Fibroblast of lung (primary cell): ENCODE measurements at regions not wholly inside any gene's neighbourhood (a gene's known extent, or its start where the extent isn't known, plus 50 kb on each side); places are given as distances from the start of the nearest gene placed in this dataset.

Experiments
- DNase-seq, 2 donors: peaks; one replicate each; pipeline versions ENCODE4 v3.0.0 to v3.0.0-alpha.2; 2010; ENCODE audit warnings: low read depth in 2 of 2
- H2AFZ ChIP-seq: 2 replicates; pipeline ENCODE4 v1.5.1; 2012; ENCODE audit warnings: low read length, control low read depth, inconsistent platforms
- H3K27ac ChIP-seq: 2 replicates; pipeline ENCODE4 v1.5.1; 2011; ENCODE audit warnings: low read length, control low read depth; ENCODE audit not compliant: insufficient read depth
- H3K27me3 ChIP-seq: 2 replicates; pipeline ENCODE4 v1.5.1; 2011; ENCODE audit warnings: mild to moderate bottlenecking, low read length; ENCODE audit not compliant: control insufficient read depth, insufficient read depth
- H3K36me3 ChIP-seq: 2 replicates; pipeline ENCODE4 v1.5.1; 2011; ENCODE audit warnings: low read length; ENCODE audit not compliant: control insufficient read depth, insufficient read depth
- H3K4me1 ChIP-seq: 2 replicates; pipeline ENCODE4 v1.5.1; 2011; ENCODE audit warnings: low read length; ENCODE audit not compliant: control insufficient read depth, insufficient read depth; ENCODE audit errors: extremely low read depth
- H3K4me2 ChIP-seq: 2 replicates; pipeline ENCODE4 v1.5.1; 2011; ENCODE audit warnings: low read length, control low read depth; ENCODE audit not compliant: insufficient read depth; ENCODE audit errors: extremely low read depth
- H3K4me3 ChIP-seq, 4 experiments: fragments of 200-600 bp in 1 of 4; sonication (generic) in 1 of 4; replicated peaks in 1 of 4; 2 replicates each; pipeline ENCODE4 v1.5.1; 2011 to 2016; ENCODE audit warnings: low read length in 4 of 4, low read depth in 3 of 4, mild to moderate bottlenecking in 3 of 4, control low read depth in 2 of 4, inconsistent platforms in 1 of 4, mixed read lengths in 1 of 4; ENCODE audit not compliant: insufficient read depth in 1 of 4; ENCODE audit errors: control extremely low read depth in 1 of 4
- H3K79me2 ChIP-seq: 2 replicates; pipeline ENCODE4 v1.5.1; 2012; ENCODE audit warnings: mild to moderate bottlenecking, low read length, inconsistent platforms; ENCODE audit not compliant: control insufficient read depth, insufficient read depth
- H3K9ac ChIP-seq: 2 replicates; pipeline ENCODE4 v1.5.1; 2011; ENCODE audit warnings: mild to moderate bottlenecking, low read length, control low read depth; ENCODE audit not compliant: insufficient read depth
- H3K9me3 ChIP-seq: 2 replicates; pipeline ENCODE4 v1.5.1; 2012; ENCODE audit warnings: low read depth, low read length; ENCODE audit not compliant: control insufficient read depth, insufficient read depth
- H4K20me1 ChIP-seq: 2 replicates; pipeline ENCODE4 v1.5.1; 2011; ENCODE audit warnings: low read length; ENCODE audit not compliant: control insufficient read depth, insufficient read depth; ENCODE audit errors: extremely low read depth
- CTCF ChIP-seq, 2 donors: IDR thresholded peaks in 1 of 2; conservative IDR thresholded peaks in 1 of 2; 1 replicate in 1 of 2; 2 replicates in 1 of 2; pipeline ENCODE4 v1.5.1; 2011 to 2012; ENCODE audit warnings: low read length in 2 of 2, control low read depth in 1 of 2, inconsistent platforms in 1 of 2, low read depth in 1 of 2, mild to moderate bottlenecking in 1 of 2
- EZH2 ChIP-seq: IDR thresholded peaks from 2 replicates; pipeline ENCODE4 v1.5.1; 2012; ENCODE audit warnings: low read length, control low read depth, mild to moderate bottlenecking; ENCODE audit errors: missing control alignments

- Histone ChIP-seq H2AFZ (no peak overlapping the region), H3K4me3 (no peak overlapping the region), H3K9me3 (no peaks in the 10 kb centered on the region), H3K4me2 (no peak overlapping the region), H3K36me3 (no peaks in the 10 kb centered on the region), H3K27me3 (no peaks in the 10 kb centered on the region), H4K20me1 (no peaks in the 10 kb centered on the region), H3K27ac (no peak overlapping the region), H3K79me2 (no peaks in the 10 kb centered on the region), H3K4me1 (no peaks in the 10 kb centered on the region), H3K9ac (no peak overlapping the region)
- TF ChIP-seq CTCF (conservative IDR thresholded peaks at IDR 0.05 in 1 of 2, IDR thresholded peaks at IDR 0.05 in 1 of 2; ENCODE audit: low read depth in 1 of 2, low read length in 2 of 2), result no peak
- TF ChIP-seq EZH2, result no peak
- no peak for DNase-seq
These were observed 261.3 kb downstream of the SOX11 start for GRCh38 chr2:5953525-5953924.

- DNase-seq, result no peak
These were observed 262.3 kb downstream of the SOX11 start for GRCh38 chr2:5954509-5954908.

DNA sequence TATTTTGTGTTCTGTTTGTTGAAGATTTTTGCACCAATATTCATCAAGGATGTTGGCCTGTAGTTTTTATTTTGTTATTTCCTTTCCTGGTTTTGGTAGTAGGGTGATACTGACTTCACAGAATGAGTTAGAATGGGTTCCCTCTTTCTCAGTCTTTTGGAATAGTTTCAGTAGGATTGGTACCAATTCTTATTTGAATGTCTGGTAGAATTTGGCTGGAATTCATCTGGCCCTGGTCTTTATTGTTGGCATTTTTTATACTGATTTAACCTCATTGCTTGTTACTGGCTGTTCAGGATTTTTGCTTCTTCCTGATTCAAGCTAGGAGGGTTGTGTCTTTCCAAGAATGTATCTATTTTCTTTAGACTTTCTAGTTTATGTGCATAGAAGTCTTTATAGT is 263.7 kb downstream of the SOX11 start:
- no peak for DNase-seq
- Histone ChIP-seq H4K20me1 (no peaks in the 10 kb centered on the region), H3K27ac (no peak overlapping the region), H3K79me2 (no peaks in the 10 kb centered on the region), H3K4me3 (no peak overlapping the region), H3K36me3 (no peaks in the 10 kb centered on the region), H3K9me3 (no peaks in the 10 kb centered on the region), H3K27me3 (no peaks in the 10 kb centered on the region), H3K9ac (no peak overlapping the region), H3K4me1 (no peaks in the 10 kb centered on the region), H3K4me2 (no peak overlapping the region), H2AFZ (no peak overlapping the region)
- TF ChIP-seq EZH2 (no peak), CTCF (conservative IDR thresholded peaks at IDR 0.05 in 1 of 2, IDR thresholded peaks at IDR 0.05 in 1 of 2; ENCODE audit: low read depth in 1 of 2, low read length in 2 of 2) (no peak)

More at GRCh38 chr2:5954509-5954908, 262.3 kb downstream of the SOX11 start:
- H3K4me1 ChIP-seq, result no peaks in the 10 kb centered on the region
- no peaks in the 10 kb centered on the region for H3K36me3 ChIP-seq
- no peak overlapping the region for H3K9ac ChIP-seq
- H3K27me3 ChIP-seq, result no peaks in the 10 kb centered on the region
- no peaks in the 10 kb centered on the region for H3K79me2 ChIP-seq
- H3K4me3 ChIP-seq, result no peak overlapping the region
- H3K27ac ChIP-seq, result no peak overlapping the region
- H3K9me3 ChIP-seq, result no peaks in the 10 kb centered on the region
- no peaks in the 10 kb centered on the region for H4K20me1 ChIP-seq
- no peak for TF ChIP-seq CTCF (conservative IDR thresholded peaks at IDR 0.05 in 1 of 2, IDR thresholded peaks at IDR 0.05 in 1 of 2; ENCODE audit: low read depth in 1 of 2, low read length in 2 of 2)
- TF ChIP-seq EZH2, result no peak
- no peak overlapping the region for H3K4me2 ChIP-seq
- no peak overlapping the region for H2AFZ ChIP-seq
